KMS-11 (cell line): ENCODE measurements at regions not wholly inside any gene's neighbourhood (a gene's known extent, or its start where the extent isn't known, plus 50 kb on each side); places are given as distances from the start of the nearest gene placed in this dataset.
A peak's percentile ranks its signal among the peaks of the same experiment; 100 is the strongest.
"Not testable (repeated sequence)": the region's sequence is repeated elsewhere in the genome, so short reads cannot be mapped to it uniquely, and the experiment has no call there.

ENCODE experiments used
- H2AFZ ChIP-seq: fragments of 200-600 bp; sonication (generic); 2 replicates; pipeline ENCODE4 v1.6.1; 2016; ENCODE audit warnings: antibody characterized with exemption, mixed run types, low read depth
- H3K27ac ChIP-seq: fragments of 200-600 bp; sonication (generic); 2 replicates; pipeline ENCODE4 v1.6.1; 2016; ENCODE audit warnings: mild to moderate bottlenecking, mixed run types
- H3K27me3 ChIP-seq: fragments of 200-600 bp; sonication (generic); 2 replicates; pipeline ENCODE4 v1.6.1; 2017; ENCODE audit warnings: mild to moderate bottlenecking, low read depth, mixed run types, moderate library complexity; ENCODE audit not compliant: insufficient read depth
- H3K36me3 ChIP-seq: fragments of 200-600 bp; sonication (generic); 2 replicates; pipeline ENCODE4 v1.6.1; 2017; ENCODE audit warnings: mild to moderate bottlenecking, mixed run types; ENCODE audit not compliant: insufficient read depth
- H3K4me1 ChIP-seq: fragments of 200-600 bp; sonication (generic); 2 replicates; pipeline ENCODE4 v1.6.1; 2016; ENCODE audit warnings: mild to moderate bottlenecking, low read depth, mixed run types; ENCODE audit not compliant: poor library complexity, severe bottlenecking
- H3K4me2 ChIP-seq: fragments of 200-600 bp; sonication (generic); 2 replicates; pipeline ENCODE4 v1.7.0; 2016; ENCODE audit warnings: mild to moderate bottlenecking, mixed run types
- H3K4me3 ChIP-seq: fragments of 200-600 bp; sonication (generic); IDR thresholded peaks from 2 replicates; pipeline ENCODE4 v1.6.1; 2017; ENCODE audit warnings: low read depth, low read length, mixed read lengths; ENCODE audit not compliant: insufficient read depth
- H3K79me2 ChIP-seq: fragments of 200-600 bp; sonication (generic); 2 replicates; pipeline ENCODE4 v1.6.1; 2016; ENCODE audit warnings: low read depth, mixed run types; ENCODE audit not compliant: insufficient read depth
- H3K9ac ChIP-seq: fragments of 200-600 bp; sonication (generic); 2 replicates; pipeline ENCODE4 v1.6.1; 2016; ENCODE audit warnings: mild to moderate bottlenecking, mixed run types
- H4K20me1 ChIP-seq: fragments of 200-600 bp; sonication (generic); 2 replicates; pipeline ENCODE4 v1.6.1; 2016; ENCODE audit warnings: mild to moderate bottlenecking, mixed run types; ENCODE audit not compliant: insufficient read depth
- TF ChIP-seq, protein P1 (sequence below): fragments of 200-600 bp; sonication (generic); conservative IDR thresholded peaks from 2 replicates; pipeline ENCODE4 v1.6.1; 2017; ENCODE audit warnings: low read depth, mild to moderate bottlenecking, antibody characterized with exemption, low read length, moderate library complexity, mixed read lengths

DNA sequence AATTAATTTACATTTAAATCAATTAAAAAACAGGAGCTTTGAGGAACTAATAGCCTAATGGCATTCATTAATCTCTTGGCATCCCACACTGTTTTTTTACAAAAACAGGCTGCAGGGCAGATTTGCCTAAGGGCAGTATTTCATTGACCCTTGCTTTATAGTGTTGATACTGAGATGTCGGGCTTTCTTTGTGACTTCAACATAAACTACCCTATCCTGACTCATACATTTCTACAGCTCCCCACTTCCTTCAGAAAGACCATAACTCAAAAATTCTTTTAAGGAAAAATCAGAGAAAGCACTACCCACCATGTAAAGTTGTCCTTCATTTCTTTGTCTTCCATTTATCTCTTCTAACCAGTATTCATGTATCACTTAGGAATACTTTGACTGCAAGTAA, 92.2 kb upstream of the NT5E start:
- H3K9ac ChIP-seq = no peak overlapping the region
- no peak overlapping the region for H3K4me3 ChIP-seq
- no peaks in the 10 kb centered on the region for H3K4me1 ChIP-seq
- H4K20me1 ChIP-seq = no peaks in the 10 kb centered on the region
- no peaks in the 10 kb centered on the region for H3K27me3 ChIP-seq
- no peak overlapping the region for H3K27ac ChIP-seq
- TF ChIP-seq, protein P1, sequence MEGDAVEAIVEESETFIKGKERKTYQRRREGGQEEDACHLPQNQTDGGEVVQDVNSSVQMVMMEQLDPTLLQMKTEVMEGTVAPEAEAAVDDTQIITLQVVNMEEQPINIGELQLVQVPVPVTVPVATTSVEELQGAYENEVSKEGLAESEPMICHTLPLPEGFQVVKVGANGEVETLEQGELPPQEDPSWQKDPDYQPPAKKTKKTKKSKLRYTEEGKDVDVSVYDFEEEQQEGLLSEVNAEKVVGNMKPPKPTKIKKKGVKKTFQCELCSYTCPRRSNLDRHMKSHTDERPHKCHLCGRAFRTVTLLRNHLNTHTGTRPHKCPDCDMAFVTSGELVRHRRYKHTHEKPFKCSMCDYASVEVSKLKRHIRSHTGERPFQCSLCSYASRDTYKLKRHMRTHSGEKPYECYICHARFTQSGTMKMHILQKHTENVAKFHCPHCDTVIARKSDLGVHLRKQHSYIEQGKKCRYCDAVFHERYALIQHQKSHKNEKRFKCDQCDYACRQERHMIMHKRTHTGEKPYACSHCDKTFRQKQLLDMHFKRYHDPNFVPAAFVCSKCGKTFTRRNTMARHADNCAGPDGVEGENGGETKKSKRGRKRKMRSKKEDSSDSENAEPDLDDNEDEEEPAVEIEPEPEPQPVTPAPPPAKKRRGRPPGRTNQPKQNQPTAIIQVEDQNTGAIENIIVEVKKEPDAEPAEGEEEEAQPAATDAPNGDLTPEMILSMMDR = no peak
- H2AFZ ChIP-seq = no peak overlapping the region
- H3K79me2 ChIP-seq = no peaks in the 10 kb centered on the region
- no peak overlapping the region for H3K4me2 ChIP-seq
- H3K36me3 ChIP-seq = no peaks in the 10 kb centered on the region

GRCh38 chr6:85356743-85357142, 93.1 kb upstream of the NT5E start:
- H4K20me1 ChIP-seq, H3K36me3 ChIP-seq, H3K4me2 ChIP-seq, H3K4me3 ChIP-seq, H3K27me3 ChIP-seq, H3K27ac ChIP-seq, H3K4me1 ChIP-seq, H2AFZ ChIP-seq, H3K9ac ChIP-seq, H3K79me2 ChIP-seq: not testable (repeated sequence)

GRCh38 chr6:85355816-85356215, 94.1 kb upstream of the NT5E start:
- TF ChIP-seq, protein P1 = no peak
- Histone ChIP-seq H4K20me1 (no peaks in the 10 kb centered on the region), H3K36me3 (no peaks in the 10 kb centered on the region), H3K79me2 (no peaks in the 10 kb centered on the region), H3K27ac (no peak overlapping the region), H3K9ac (no peak overlapping the region), H3K4me1 (no peaks in the 10 kb centered on the region), H2AFZ (no peak overlapping the region), H3K4me3 (no peak overlapping the region), H3K4me2 (no peak overlapping the region), H3K27me3 (no peaks in the 10 kb centered on the region)

- H3K27me3 ChIP-seq = no peaks in the 10 kb centered on the region
- TF ChIP-seq, protein P1 = peak; percentile 81
- no peak overlapping the region for H3K4me2 ChIP-seq
- H2AFZ ChIP-seq = no peak overlapping the region
- no peak overlapping the region for H3K4me3 ChIP-seq
- H3K27ac ChIP-seq = no peak overlapping the region
- no peaks in the 10 kb centered on the region for H4K20me1 ChIP-seq
- no peaks in the 10 kb centered on the region for H3K4me1 ChIP-seq
- no peaks in the 10 kb centered on the region for H3K36me3 ChIP-seq
- H3K9ac ChIP-seq = no peak overlapping the region
- no peaks in the 10 kb centered on the region for H3K79me2 ChIP-seq
These were observed 94.9 kb upstream of the NT5E start for GRCh38 chr6:85354761-85355618.

DNA sequence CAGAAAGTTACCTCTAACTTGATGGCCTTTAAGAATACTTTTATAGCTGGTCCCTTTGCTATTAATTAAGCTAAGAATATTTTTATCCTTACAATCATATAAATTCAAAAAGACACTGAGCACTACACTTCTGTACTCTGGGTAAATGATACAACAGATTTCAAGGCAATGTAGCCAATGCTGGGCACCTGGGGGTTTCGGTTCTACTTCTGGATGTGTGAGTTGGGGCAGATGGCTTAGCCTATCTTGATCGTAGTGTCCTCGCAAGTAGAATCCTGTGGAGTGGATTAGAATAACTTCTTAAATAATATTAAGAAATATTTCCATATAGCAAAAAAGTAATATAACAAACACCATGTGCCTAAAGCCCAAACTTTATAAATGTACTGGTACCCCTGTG, 96.9 kb upstream of the NT5E start:
- TF ChIP-seq, protein P1 = no peak
- H3K4me2 ChIP-seq = no peak overlapping the region

More for the DNA sequence above, 96.9 kb upstream of the NT5E start:
- H3K79me2 ChIP-seq = no peaks in the 10 kb centered on the region
- no peaks in the 10 kb centered on the region for H3K4me1 ChIP-seq
- no peak overlapping the region for H2AFZ ChIP-seq
- H4K20me1 ChIP-seq = no peaks in the 10 kb centered on the region
- no peaks in the 10 kb centered on the region for H3K27me3 ChIP-seq
- no peaks in the 10 kb centered on the region for H3K36me3 ChIP-seq
- H3K4me3 ChIP-seq = no peak overlapping the region
- H3K9ac ChIP-seq = no peak overlapping the region
- H3K27ac ChIP-seq = no peak overlapping the region
